Endothelial cell of umbilical vein (primary cell): ENCODE measurements at regions not wholly inside any gene's neighbourhood (a gene's known extent, or its start where the extent isn't known, plus 50 kb on each side); places are given as distances from the start of the nearest gene placed in this dataset.
A peak's percentile ranks its signal among the peaks of the same experiment; 100 is the strongest.

Experiments used
- BruUV-seq: library from RNA; stranded (reverse); fragments of 400-500 nt; replicated peaks from 2 replicates; lab custom pipeline; 2021; lab: Mats Ljungman, UMichigan
- CTCF ChIA-PET: fragments of 300-600, 350-600 bp; sonication (Branson Sonifier 250); formaldehyde crosslinking; loops from one replicate; lab custom pipeline; 2021; ENCODE audit warnings: antibody characterized with exemption, inconsistent platforms; lab: Charles Lee
- POLR2A ChIA-PET: fragments of 300-600, 350-600 bp; sonication (Branson Sonifier 250); formaldehyde crosslinking; loops from one replicate; lab custom pipeline; 2021; ENCODE audit warnings: antibody characterized with exemption, inconsistent platforms; lab: Charles Lee
- DNase-seq: peaks from one replicate; pipeline ENCODE4 v3.0.0-alpha.2; 2011; ENCODE audit warnings: low read depth, low spot score
- FAIRE-seq: peaks from 2 replicates; lab custom pipeline; 2011; peaks lifted over from hg19 to GRCh38; lab: Jason Lieb, UNC
- H2AFZ ChIP-seq: 2 replicates; pipeline ENCODE4 v1.6.0; 2012; ENCODE audit warnings: low read depth, low read length, control low read depth, inconsistent platforms
- H3K27ac ChIP-seq: 2 replicates; pipeline ENCODE4 v1.5.1; 2011; ENCODE audit warnings: low read depth, mild to moderate bottlenecking, control low read depth, low read length, moderate library complexity; ENCODE audit not compliant: insufficient read depth
- H3K27me3 ChIP-seq, 2 experiments: 2 replicates each; pipeline versions ENCODE4 v1.6.0 to v1.6.1; 2011; ENCODE audit warnings: low read length in 2 of 2, mixed read lengths in 1 of 2; ENCODE audit not compliant: control insufficient read depth in 2 of 2, insufficient read depth in 2 of 2
- H3K36me3 ChIP-seq, 2 experiments: 2 replicates in 1 of 2; 3 replicates in 1 of 2; pipeline ENCODE4 v1.5.1; 2011; ENCODE audit warnings: low read length in 2 of 2, mild to moderate bottlenecking in 1 of 2, moderate library complexity in 1 of 2; ENCODE audit not compliant: control insufficient read depth in 2 of 2, insufficient read depth in 2 of 2; ENCODE audit errors: extremely low read depth in 1 of 2
- H3K4me1 ChIP-seq: 3 replicates; pipeline ENCODE4 v1.5.1; 2011; ENCODE audit warnings: mild to moderate bottlenecking, low read length; ENCODE audit not compliant: control insufficient read depth, insufficient read depth; ENCODE audit errors: extremely low read depth
- H3K4me2 ChIP-seq: 2 replicates; pipeline ENCODE4 v1.6.1; 2011; ENCODE audit warnings: low read length, control low read depth, mixed read lengths; ENCODE audit not compliant: insufficient read depth
- H3K4me3 ChIP-seq, 3 experiments: fragments of 200-600 bp in 1 of 3; sonication (generic), shearing (Covaris generic) in 1 of 3; replicated peaks in 1 of 3; 2 replicates each; pipeline ENCODE4 v1.5.1; 2011 to 2016; ENCODE audit warnings: control low read depth in 3 of 3, low read length in 3 of 3, mild to moderate bottlenecking in 2 of 3, inconsistent platforms in 1 of 3, low read depth in 1 of 3, moderate library complexity in 1 of 3; ENCODE audit not compliant: insufficient read depth in 1 of 3
- H3K79me2 ChIP-seq: 2 replicates; pipeline ENCODE4 v1.6.0; 2012; ENCODE audit warnings: low read length, inconsistent platforms; ENCODE audit not compliant: control insufficient read depth, insufficient read depth
- H3K9ac ChIP-seq: replicated peaks from 2 replicates; pipeline ENCODE3; 2011; ENCODE audit warnings: low read length, control low read depth; ENCODE audit not compliant: insufficient read depth; ENCODE audit errors: extremely low read depth
- H3K9me1 ChIP-seq: replicated peaks from 3 replicates; pipeline ENCODE4 v1.6.0; 2011; ENCODE audit warnings: mild to moderate bottlenecking, low read length; ENCODE audit not compliant: control insufficient read depth, insufficient read depth; ENCODE audit errors: extremely low read depth
- H3K9me3 ChIP-seq: replicated peaks from 2 replicates; pipeline ENCODE4 v1.5.1; 2012; ENCODE audit warnings: low read length, inconsistent platforms; ENCODE audit not compliant: control insufficient read depth, insufficient read depth
- H4K20me1 ChIP-seq: replicated peaks from 2 replicates; pipeline ENCODE3; 2011; ENCODE audit warnings: mild to moderate bottlenecking, low read length; ENCODE audit not compliant: control insufficient read depth, insufficient read depth; ENCODE audit errors: extremely low read depth
- FOS ChIP-seq: IDR thresholded peaks from 2 replicates; pipeline ENCODE4 v1.6.1; 2011; ENCODE audit warnings: mild to moderate bottlenecking, low read length, moderate library complexity, borderline replicate concordance; ENCODE audit not compliant: insufficient read depth
- GATA2 ChIP-seq: IDR thresholded peaks from 2 replicates; pipeline ENCODE4 v1.7.0; 2011; ENCODE audit warnings: low read depth, mild to moderate bottlenecking, moderate library complexity, mixed read lengths, low read length; ENCODE audit not compliant: insufficient read length, insufficient read depth
- JUN ChIP-seq: IDR thresholded peaks from 2 replicates; pipeline ENCODE4 v1.6.1; 2011; ENCODE audit warnings: borderline replicate concordance, low read depth; ENCODE audit not compliant: insufficient read length, insufficient read depth
- dilution Hi-C: fragments of 300-500 bp; cut with MboI; formaldehyde crosslinking; loops from one replicate; pipeline ENCODE4 v1.15.0; 2019; ENCODE audit warnings: low sequenced_read_pairs; ENCODE audit not compliant: extremely low pct_ligation_motif_present
- intact Hi-C: fragments of 100-400 bp; cut with micrococcal nuclease; formaldehyde crosslinking; loops from one replicate; pipeline ENCODE4 v1.10.0; 2022
- TF ChIP-seq, protein P1 (sequence below): IDR thresholded peaks from 2 replicates; pipeline ENCODE4 v1.6.1; 2011; ENCODE audit not compliant: insufficient read depth, insufficient read length

- Histone ChIP-seq H3K4me3 (no peak overlapping the region), H3K4me2 (peak overlapping the region; percentile 29), H3K27me3 (no peaks in the 10 kb centered on the region), H3K79me2 (no peaks in the 10 kb centered on the region), H2AFZ (no peak overlapping the region), H3K4me1 (peaks cover 11% of the 10 kb centered on the region), H3K9ac (no peak overlapping the region), H3K27ac (peak overlapping the region; percentile 15), H3K36me3 (no peaks in the 10 kb centered on the region), H4K20me1 (no peaks in the 10 kb centered on the region), H3K9me1 (no peaks in the 10 kb centered on the region), H3K9me3 (no peaks in the 10 kb centered on the region)
- intact Hi-C loops (no loop called here), dilution Hi-C loops (no loop called here)
- CTCF ChIA-PET, result no interaction called here
- TF ChIP-seq, protein P1, sequence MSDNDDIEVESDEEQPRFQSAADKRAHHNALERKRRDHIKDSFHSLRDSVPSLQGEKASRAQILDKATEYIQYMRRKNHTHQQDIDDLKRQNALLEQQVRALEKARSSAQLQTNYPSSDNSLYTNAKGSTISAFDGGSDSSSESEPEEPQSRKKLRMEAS, result no peak
- TF ChIP-seq JUN (peak; percentile 68), FOS (peak; percentile 49)
- DNase-seq (peak; percentile 60), FAIRE-seq (no peak)
- no TSS peak for BruUV-seq
- POLR2A ChIA-PET, result no interaction called here
These were observed 948.0 kb downstream of the DSC3 start for GRCh38 chr18:30094556-30094955.

DNA sequence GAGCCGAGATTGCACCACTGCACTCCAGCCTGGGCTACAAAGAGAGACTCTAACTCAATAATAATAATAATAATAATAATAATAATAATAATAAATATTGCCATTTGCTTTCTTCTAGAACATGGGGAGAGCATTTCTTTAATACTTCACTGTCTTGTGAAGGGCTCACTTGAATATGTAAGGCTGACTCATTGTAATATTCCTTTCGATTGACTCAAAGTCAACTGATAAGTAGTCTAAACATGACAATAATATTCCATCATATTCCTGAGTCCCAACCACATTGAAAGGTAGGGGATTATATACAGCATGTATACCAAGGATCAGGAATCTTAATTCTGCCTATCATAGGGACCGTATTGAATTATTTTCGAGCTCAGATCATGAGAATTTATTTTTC, 949.2 kb downstream of the DSC3 start:
- Histone ChIP-seq H3K4me1 (peaks cover 11% of the 10 kb centered on the region), H3K27ac (no peak overlapping the region), H3K36me3 (no peaks in the 10 kb centered on the region), H3K4me3 (no peak overlapping the region), H4K20me1 (no peaks in the 10 kb centered on the region), H3K79me2 (no peaks in the 10 kb centered on the region), H3K27me3 (no peaks in the 10 kb centered on the region), H3K4me2 (no peak overlapping the region), H2AFZ (no peak overlapping the region), H3K9me3 (no peaks in the 10 kb centered on the region), H3K9me1 (no peaks in the 10 kb centered on the region), H3K9ac (no peak overlapping the region)
- intact Hi-C loops, result no loop called here
- DNase-seq, result no peak
- no TSS peak for BruUV-seq
- ChIA-PET POLR2A (no interaction called here), CTCF (no interaction called here)
- TF ChIP-seq GATA2 (no peak), FOS (no peak)
- FAIRE-seq, result no peak
- dilution Hi-C loops, result no loop called here
